ENCODE measurements at regions not wholly inside any gene's neighbourhood (a gene's known extent, or its start where the extent isn't known, plus 50 kb on each side); places are given as distances from the start of the nearest gene placed in this dataset.

- no peak for DNase-seq
- TF ChIP-seq CTCF (IDR thresholded peaks at IDR 0.05) = no peak
- no peak for TF ChIP-seq POLR2A (IDR thresholded peaks at IDR 0.05)
- Histone ChIP-seq H3K27me3 (no peaks in the 10 kb centered on the region), H3K4me1 (replicated peaks in 1 of 2) (peaks cover 0 to 20% of the 10 kb centered on the region in 2 donors), H3K9me3 (replicated peaks in 1 of 3) (no peaks in the 10 kb centered on the region), H3K27ac (no peak overlapping the region), H3K4me3 (no peak overlapping the region), H3K36me3 (replicated peaks in 1 of 2) (no peaks in the 10 kb centered on the region)
- intact Hi-C loops (cut with DNase I) = no loop called here
Observed at GRCh38 chr3:117586161-117586560, 876.6 kb downstream of the TUSC7 start.

DNA sequence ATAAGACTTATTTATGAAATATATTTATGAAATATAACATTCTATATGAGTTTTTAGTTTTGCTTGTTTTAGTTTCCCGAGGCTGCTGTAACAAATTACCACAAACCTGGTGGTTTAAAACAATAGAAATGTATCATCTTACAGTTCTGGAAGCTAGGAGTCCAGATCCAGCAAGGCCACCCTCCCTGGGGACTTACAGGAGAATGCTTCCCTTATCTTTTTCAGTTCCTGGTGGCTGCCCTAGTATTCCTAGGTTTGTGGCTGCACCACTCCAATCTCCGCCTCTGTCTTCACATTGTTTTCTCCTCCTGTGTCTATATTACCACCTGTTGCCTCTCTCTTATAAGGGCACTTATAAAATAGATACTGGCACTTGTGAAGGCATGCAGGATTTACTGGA is 877.8 kb downstream of the TUSC7 start:
- no peaks in the 10 kb centered on the region for H3K27me3 ChIP-seq
- H3K4me3 ChIP-seq = no peak overlapping the region
- no peak overlapping the region for H3K27ac ChIP-seq
- H3K9me3 ChIP-seq (replicated peaks in 1 of 3) = no peaks in the 10 kb centered on the region
- intact Hi-C loops (cut with DNase I) = no loop called here
- no peak for DNase-seq
- H3K36me3 ChIP-seq (replicated peaks in 1 of 2) = no peaks in the 10 kb centered on the region
- 92 to 98% (median 96%) methylated on average over 2 of the region's 2 CpGs for WGBS, 4 donors
- H3K4me1 ChIP-seq (replicated peaks in 1 of 2) = peaks cover 0 to 20% of the 10 kb centered on the region in 2 donors
- no peak for TF ChIP-seq CTCF (IDR thresholded peaks at IDR 0.05)
- TF ChIP-seq POLR2A (IDR thresholded peaks at IDR 0.05) = no peak

GRCh38 chr3:117589454-117589853 is 879.9 kb downstream of the TUSC7 start:
- intact Hi-C loops (cut with DNase I) = no loop called here
- DNase-seq = no peak
- TF ChIP-seq POLR2A (IDR thresholded peaks at IDR 0.05) (no peak), CTCF (IDR thresholded peaks at IDR 0.05) (no peak)
- Histone ChIP-seq H3K4me3 (no peak overlapping the region), H3K27ac (peak overlapping the region in 2 of 5 donors; percentile 1 to 20), H3K36me3 (replicated peaks in 1 of 2) (no peaks in the 10 kb centered on the region), H3K4me1 (replicated peaks in 1 of 2) (peaks cover 0 to 20% of the 10 kb centered on the region in 2 donors), H3K27me3 (no peaks in the 10 kb centered on the region), H3K9me3 (replicated peaks in 1 of 3) (no peaks in the 10 kb centered on the region)
- WGBS, 4 donors = 42 to 64% (median 51%) methylated on average over 2 of the region's 2 CpGs

DNA sequence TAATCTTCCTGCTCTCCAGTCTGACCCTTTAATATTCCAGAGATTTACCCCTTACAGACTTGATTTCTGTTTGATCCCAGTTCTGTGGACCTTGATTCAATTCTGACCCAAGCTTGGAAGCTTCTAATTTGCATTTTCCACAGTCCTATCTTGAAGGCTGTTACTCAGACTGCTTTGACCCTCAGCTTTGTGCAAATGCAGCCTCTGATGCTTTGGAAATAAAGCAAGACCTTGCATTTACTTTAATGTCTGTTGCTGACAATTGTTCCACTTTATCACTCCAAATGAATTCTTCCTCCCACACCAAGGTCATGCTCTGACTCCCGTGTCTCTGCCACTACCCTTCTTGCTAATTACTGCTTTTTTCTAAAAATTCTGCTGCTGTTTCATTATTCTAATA is 886.0 kb downstream of the TUSC7 start:
- DNase-seq = peak in 3 of 7 donors; percentile 27 to 52 (median 27)
- Histone ChIP-seq H3K9me3 (replicated peaks in 1 of 3) (no peaks in the 10 kb centered on the region), H3K27ac (peak overlapping the region in 2 of 5 donors; percentile 1 to 46), H3K4me1 (replicated peaks in 1 of 2) (peaks cover 7 to 30% of the 10 kb centered on the region in 2 donors), H3K36me3 (replicated peaks in 1 of 2) (no peaks in the 10 kb centered on the region), H3K27me3 (no peaks in the 10 kb centered on the region), H3K4me3 (no peak overlapping the region)
- intact Hi-C loops (cut with DNase I) = no loop called here
- 9 to 21% (median 17%) methylated on average over 1 of the region's 1 CpG for WGBS, 4 donors
- no peak for TF ChIP-seq POLR2A (IDR thresholded peaks at IDR 0.05)
- TF ChIP-seq CTCF (IDR thresholded peaks at IDR 0.05) = no peak

Data from adrenal gland (tissue), 9 donors.